22Rv1 (cell line): ENCODE measurements at regions not wholly inside any gene's neighbourhood (a gene's known extent, or its start where the extent isn't known, plus 50 kb on each side); places are given as distances from the start of the nearest gene placed in this dataset.

Source experiments
- ZFX ChIP-seq: fragments of 450-650 bp; IDR thresholded peaks from 2 replicates; pipeline ENCODE4 v1.6.1; 2017; ENCODE audit warnings: antibody characterized with exemption, borderline replicate concordance
- TF ChIP-seq, protein P1 (sequence below): fragments of 450-650 bp; IDR thresholded peaks from 2 replicates; pipeline ENCODE4 v1.5.1; 2017; ENCODE audit warnings: mild to moderate bottlenecking

DNA sequence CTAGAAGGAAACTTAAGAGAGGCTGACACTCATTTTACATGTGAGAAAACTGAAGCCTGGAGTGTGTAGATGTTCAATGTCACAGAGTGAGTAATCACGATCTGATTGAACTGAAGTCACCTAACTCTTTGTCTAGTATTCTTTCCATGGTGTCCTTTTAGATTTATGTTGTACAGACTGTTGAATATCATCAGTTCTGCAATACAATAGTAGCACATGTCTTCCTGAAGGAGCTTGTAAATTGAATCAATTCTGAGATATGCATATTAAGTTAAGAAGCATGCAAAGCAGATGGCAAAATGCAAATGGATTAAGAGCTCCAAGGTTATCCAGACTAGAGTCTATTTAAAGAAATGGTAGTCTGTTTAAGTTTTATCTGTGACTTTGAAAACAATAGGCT, 484.9 kb upstream of the CRIM1 start:
- TF ChIP-seq, protein P1, sequence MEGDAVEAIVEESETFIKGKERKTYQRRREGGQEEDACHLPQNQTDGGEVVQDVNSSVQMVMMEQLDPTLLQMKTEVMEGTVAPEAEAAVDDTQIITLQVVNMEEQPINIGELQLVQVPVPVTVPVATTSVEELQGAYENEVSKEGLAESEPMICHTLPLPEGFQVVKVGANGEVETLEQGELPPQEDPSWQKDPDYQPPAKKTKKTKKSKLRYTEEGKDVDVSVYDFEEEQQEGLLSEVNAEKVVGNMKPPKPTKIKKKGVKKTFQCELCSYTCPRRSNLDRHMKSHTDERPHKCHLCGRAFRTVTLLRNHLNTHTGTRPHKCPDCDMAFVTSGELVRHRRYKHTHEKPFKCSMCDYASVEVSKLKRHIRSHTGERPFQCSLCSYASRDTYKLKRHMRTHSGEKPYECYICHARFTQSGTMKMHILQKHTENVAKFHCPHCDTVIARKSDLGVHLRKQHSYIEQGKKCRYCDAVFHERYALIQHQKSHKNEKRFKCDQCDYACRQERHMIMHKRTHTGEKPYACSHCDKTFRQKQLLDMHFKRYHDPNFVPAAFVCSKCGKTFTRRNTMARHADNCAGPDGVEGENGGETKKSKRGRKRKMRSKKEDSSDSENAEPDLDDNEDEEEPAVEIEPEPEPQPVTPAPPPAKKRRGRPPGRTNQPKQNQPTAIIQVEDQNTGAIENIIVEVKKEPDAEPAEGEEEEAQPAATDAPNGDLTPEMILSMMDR: no peak
- no peak for TF ChIP-seq ZFX
